ENCODE measurements at regions not wholly inside any gene's neighbourhood (a gene's known extent, or its start where the extent isn't known, plus 50 kb on each side); places are given as distances from the start of the nearest gene placed in this dataset.

DNA sequence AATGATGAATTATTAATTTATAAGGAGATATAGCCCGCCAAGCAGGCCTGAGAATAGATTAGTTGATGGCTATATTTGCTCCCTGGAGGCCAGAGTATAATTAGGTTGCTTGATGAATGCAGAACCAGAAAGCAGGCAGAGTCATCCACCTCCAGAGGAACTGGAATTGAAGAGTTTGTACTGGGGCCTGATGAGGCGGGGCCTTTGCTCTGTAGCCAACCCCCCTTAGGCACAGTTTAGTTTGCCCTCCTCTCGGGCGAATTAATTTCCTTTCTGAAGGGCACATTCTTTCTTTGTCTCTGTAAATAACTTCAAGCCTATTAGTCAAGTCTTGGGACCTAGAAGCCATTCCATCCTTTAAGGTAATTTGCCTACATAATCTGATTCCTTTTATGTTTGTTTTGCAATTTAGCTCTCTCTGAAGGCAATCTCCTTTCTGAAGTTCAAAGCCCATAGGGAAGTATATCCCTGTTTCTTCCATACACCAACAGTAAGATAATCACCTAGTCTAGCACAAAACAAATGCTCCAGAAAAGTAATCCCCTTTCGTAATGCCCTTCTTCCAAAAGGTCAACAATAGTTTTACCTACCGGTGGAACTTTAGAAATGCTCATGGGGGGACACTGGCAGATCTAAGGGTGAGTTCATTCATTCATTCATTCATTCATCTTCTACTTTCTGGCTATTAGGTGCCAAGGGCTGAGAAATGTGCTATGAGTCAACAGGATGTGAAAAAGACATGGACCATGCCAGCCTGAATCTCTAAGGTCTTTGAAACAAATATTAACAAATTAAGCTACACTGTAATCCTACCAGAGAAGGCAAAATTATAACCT, 84.8 kb upstream of the NUDT4 start:
- TF ChIP-seq, protein P1, sequence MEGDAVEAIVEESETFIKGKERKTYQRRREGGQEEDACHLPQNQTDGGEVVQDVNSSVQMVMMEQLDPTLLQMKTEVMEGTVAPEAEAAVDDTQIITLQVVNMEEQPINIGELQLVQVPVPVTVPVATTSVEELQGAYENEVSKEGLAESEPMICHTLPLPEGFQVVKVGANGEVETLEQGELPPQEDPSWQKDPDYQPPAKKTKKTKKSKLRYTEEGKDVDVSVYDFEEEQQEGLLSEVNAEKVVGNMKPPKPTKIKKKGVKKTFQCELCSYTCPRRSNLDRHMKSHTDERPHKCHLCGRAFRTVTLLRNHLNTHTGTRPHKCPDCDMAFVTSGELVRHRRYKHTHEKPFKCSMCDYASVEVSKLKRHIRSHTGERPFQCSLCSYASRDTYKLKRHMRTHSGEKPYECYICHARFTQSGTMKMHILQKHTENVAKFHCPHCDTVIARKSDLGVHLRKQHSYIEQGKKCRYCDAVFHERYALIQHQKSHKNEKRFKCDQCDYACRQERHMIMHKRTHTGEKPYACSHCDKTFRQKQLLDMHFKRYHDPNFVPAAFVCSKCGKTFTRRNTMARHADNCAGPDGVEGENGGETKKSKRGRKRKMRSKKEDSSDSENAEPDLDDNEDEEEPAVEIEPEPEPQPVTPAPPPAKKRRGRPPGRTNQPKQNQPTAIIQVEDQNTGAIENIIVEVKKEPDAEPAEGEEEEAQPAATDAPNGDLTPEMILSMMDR (IDR thresholded peaks at IDR 0.05) = no peak
- TF ChIP-seq POLR2A (IDR thresholded peaks at IDR 0.05) = no peak
